Skin epidermis (tissue), 12 donors: ENCODE measurements at regions not wholly inside any gene's neighbourhood (a gene's known extent, or its start where the extent isn't known, plus 50 kb on each side); places are given as distances from the start of the nearest gene placed in this dataset.

ENCODE experiments used
- H3K27ac ChIP-seq, 21 experiments: fragments of 200-600 bp; sonication (generic) in 11 of 21; one replicate each; pipeline ENCODE4 v1.5.0; 2020; ENCODE audit warnings: mild to moderate bottlenecking in 3 of 21, inconsistent platforms in 2 of 21, moderate library complexity in 2 of 21
- H3K4me3 ChIP-seq, 7 experiments: fragments of 200-600 bp; sonication (generic) in 2 of 7; one replicate each; pipeline ENCODE4 v1.5.0; 2020; ENCODE audit warnings: inconsistent platforms in 2 of 7, mild to moderate bottlenecking in 2 of 7, moderate library complexity in 1 of 7

- H3K27ac ChIP-seq: peak overlapping the region in 16 of 21 experiments; percentile 34 to 88 (median 71)
These were observed 88.9 kb upstream of the KLF6 start for GRCh38 chr10:3873728-3874461.

GRCh38 chr10:3872712-3873329 is 87.8 kb upstream of the KLF6 start:
- Histone ChIP-seq H3K27ac (peak overlapping the region in 14 of 21 experiments; percentile 2 to 88 (median 46)), H3K4me3 (no peak overlapping the region)

More at GRCh38 chr10:3873728-3874461, 88.9 kb upstream of the KLF6 start:
- no peak overlapping the region for H3K4me3 ChIP-seq

GRCh38 chr10:3871424-3871996 is 86.5 kb upstream of the KLF6 start:
- no peak overlapping the region for H3K27ac ChIP-seq

GRCh38 chr10:3869036-3869435 is 84.0 kb upstream of the KLF6 start:
- Histone ChIP-seq H3K4me3 (no peak overlapping the region), H3K27ac (peak overlapping the region in 2 of 21 experiments; percentile 1 to 9)

More at GRCh38 chr10:3871424-3871996, 86.5 kb upstream of the KLF6 start:
- no peak overlapping the region for H3K4me3 ChIP-seq

- Histone ChIP-seq H3K27ac (peak overlapping the region in 1 of 21 experiments; percentile 63), H3K4me3 (no peak overlapping the region)
These were observed 83.3 kb upstream of the KLF6 start for GRCh38 chr10:3868271-3868664.

GRCh38 chr10:3867454-3868270 is 82.7 kb upstream of the KLF6 start:
- H3K4me3 ChIP-seq: no peak overlapping the region
- H3K27ac ChIP-seq: peak overlapping the region in 1 of 21 experiments; percentile 63

- H3K27ac ChIP-seq: peak overlapping the region in 5 of 21 experiments; percentile 5 to 44 (median 23)
- no peak overlapping the region for H3K4me3 ChIP-seq
These were observed 81.3 kb upstream of the KLF6 start for GRCh38 chr10:3866332-3866731.

- Histone ChIP-seq H3K4me3 (no peak overlapping the region), H3K27ac (peak overlapping the region in 4 of 21 experiments; percentile 5 to 43 (median 19))
These were observed 80.6 kb upstream of the KLF6 start for GRCh38 chr10:3865565-3865964.

GRCh38 chr10:3861795-3862194 is 76.8 kb upstream of the KLF6 start:
- H3K27ac ChIP-seq: peak overlapping the region in 9 of 21 experiments; percentile 7 to 69 (median 28)
- no peak overlapping the region for H3K4me3 ChIP-seq

GRCh38 chr10:3858051-3858845 is 73.2 kb upstream of the KLF6 start:
- Histone ChIP-seq H3K4me3 (no peak overlapping the region), H3K27ac (no peak overlapping the region)

GRCh38 chr10:3857318-3857717 is 72.3 kb upstream of the KLF6 start:
- Histone ChIP-seq H3K4me3 (no peak overlapping the region), H3K27ac (no peak overlapping the region)

GRCh38 chr10:3856593-3856992 is 71.6 kb upstream of the KLF6 start:
- Histone ChIP-seq H3K4me3 (no peak overlapping the region), H3K27ac (no peak overlapping the region)

GRCh38 chr10:3853547-3854303 is 68.7 kb upstream of the KLF6 start:
- Histone ChIP-seq H3K27ac (peak overlapping the region in 14 of 21 experiments; percentile 75 to 91 (median 82)), H3K4me3 (no peak overlapping the region)

GRCh38 chr10:3853016-3853415 is 68.0 kb upstream of the KLF6 start:
- H3K27ac ChIP-seq: peak overlapping the region in 19 of 21 experiments; percentile 51 to 91 (median 78)

GRCh38 chr10:3852147-3852904 is 67.3 kb upstream of the KLF6 start:
- no peak overlapping the region for H3K4me3 ChIP-seq
- H3K27ac ChIP-seq: peak overlapping the region in 20 of 21 experiments; percentile 28 to 91 (median 78)

More at GRCh38 chr10:3853016-3853415, 68.0 kb upstream of the KLF6 start:
- no peak overlapping the region for H3K4me3 ChIP-seq

GRCh38 chr10:3850999-3851937 is 66.3 kb upstream of the KLF6 start:
- Histone ChIP-seq H3K4me3 (no peak overlapping the region), H3K27ac (peak overlapping the region in 20 of 21 experiments; percentile 66 to 91 (median 78))
